Lower leg skin (tissue), 4 donors: ENCODE measurements at regions not wholly inside any gene's neighbourhood (a gene's known extent, or its start where the extent isn't known, plus 50 kb on each side); places are given as distances from the start of the nearest gene placed in this dataset.

ENCODE experiments used
- DNase-seq, 2 donors: peaks; one replicate each; pipeline ENCODE4 v3.0.0-alpha.2; 2019; ENCODE audit warnings: low spot score in 2 of 2
- H3K4me3 ChIP-seq: fragments of 200-600 bp; sonication (generic); 2 replicates; pipeline ENCODE4 v1.5.1; 2017; ENCODE audit warnings: mild to moderate bottlenecking, low read depth; ENCODE audit not compliant: poor library complexity, severe bottlenecking
- POLR2A ChIP-seq, 2 donors: fragments of 450-650 bp; IDR thresholded peaks; one replicate each; pipeline ENCODE4 v1.6.1; 2016 to 2017; ENCODE audit warnings: antibody characterized with exemption in 2 of 2, mild to moderate bottlenecking in 1 of 2, moderate library complexity in 1 of 2
- WGBS, 2 donors: methylation state at CpG; one replicate each; pipeline ENCODE4 v1.1.5; 2018; 5-methylcytosine and 5-hydroxymethylcytosine counted together
- intact Hi-C: fragments of 100-400 bp; cut with DNase I; formaldehyde crosslinking; loops from one replicate; pipeline ENCODE4 v1.15.0; 2023; ENCODE audit warnings: low total_unique reads
- TF ChIP-seq, protein P1 (sequence below), 3 donors: fragments of 450-650 bp; IDR thresholded peaks; one replicate each; pipeline ENCODE4 v1.5.1; 2016; ENCODE audit warnings: antibody characterized with exemption in 3 of 3, mild to moderate bottlenecking in 3 of 3, moderate library complexity in 2 of 3

DNA sequence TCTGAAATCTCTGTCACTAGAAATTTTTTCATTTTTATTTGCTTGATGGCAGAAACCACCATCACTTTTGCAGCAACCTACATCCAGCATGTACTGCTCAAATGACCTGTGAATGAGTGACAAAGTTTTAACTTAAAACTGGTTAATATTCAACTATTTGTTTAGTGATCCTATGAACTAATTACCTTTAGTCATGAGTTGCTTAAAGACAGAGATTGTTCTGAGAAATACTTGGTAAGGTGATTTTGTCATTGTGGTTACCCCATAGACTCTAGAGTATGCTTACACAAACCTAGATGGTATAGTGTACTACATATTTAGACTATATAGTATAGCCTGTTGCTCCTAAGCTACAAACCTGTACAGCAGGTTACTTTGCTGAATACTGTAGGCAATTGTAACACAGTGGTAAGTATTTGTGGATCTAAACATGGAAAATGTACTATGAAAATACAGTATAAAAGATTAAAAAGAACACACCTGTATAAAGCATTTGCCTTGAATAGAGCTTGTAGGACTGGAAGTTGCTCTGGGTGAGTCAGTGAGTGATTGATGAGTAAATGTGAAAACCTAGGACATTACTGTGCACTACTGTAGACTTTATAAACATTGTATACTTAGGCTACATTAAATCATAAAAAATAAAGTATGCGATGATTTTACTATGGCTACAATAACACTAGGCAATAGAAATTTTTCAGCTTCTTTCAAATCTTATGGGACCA is 256.6 kb upstream of the PPFIA2 start:
- no peak overlapping the region for H3K4me3 ChIP-seq
- no peak for TF ChIP-seq POLR2A (IDR thresholded peaks at IDR 0.05)
- TF ChIP-seq, protein P1, sequence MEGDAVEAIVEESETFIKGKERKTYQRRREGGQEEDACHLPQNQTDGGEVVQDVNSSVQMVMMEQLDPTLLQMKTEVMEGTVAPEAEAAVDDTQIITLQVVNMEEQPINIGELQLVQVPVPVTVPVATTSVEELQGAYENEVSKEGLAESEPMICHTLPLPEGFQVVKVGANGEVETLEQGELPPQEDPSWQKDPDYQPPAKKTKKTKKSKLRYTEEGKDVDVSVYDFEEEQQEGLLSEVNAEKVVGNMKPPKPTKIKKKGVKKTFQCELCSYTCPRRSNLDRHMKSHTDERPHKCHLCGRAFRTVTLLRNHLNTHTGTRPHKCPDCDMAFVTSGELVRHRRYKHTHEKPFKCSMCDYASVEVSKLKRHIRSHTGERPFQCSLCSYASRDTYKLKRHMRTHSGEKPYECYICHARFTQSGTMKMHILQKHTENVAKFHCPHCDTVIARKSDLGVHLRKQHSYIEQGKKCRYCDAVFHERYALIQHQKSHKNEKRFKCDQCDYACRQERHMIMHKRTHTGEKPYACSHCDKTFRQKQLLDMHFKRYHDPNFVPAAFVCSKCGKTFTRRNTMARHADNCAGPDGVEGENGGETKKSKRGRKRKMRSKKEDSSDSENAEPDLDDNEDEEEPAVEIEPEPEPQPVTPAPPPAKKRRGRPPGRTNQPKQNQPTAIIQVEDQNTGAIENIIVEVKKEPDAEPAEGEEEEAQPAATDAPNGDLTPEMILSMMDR (IDR thresholded peaks at IDR 0.05) = no peak
- intact Hi-C loops = no loop called here
- DNase-seq = no peak
- 95 to 97% methylated on average over 1 of the region's 1 CpG for WGBS, 2 donors

DNA sequence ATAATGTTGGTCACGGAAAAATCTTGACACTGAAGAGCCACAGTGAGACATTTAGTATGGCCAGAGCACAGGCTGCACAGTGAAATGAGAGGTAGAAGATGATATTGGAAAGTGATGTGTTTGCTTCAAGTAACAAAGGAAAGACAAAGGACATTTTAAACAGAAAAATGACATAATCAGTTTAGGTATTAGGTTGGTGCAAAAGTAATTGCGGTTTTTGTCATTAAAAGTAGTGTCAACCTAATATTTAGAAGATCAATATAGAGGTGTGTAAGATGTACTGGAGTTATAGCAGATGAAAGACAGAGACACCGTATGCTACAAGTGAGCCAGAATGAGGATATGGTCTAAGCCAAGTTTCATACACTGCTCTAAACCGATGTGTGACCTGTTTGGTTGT is 253.0 kb upstream of the PPFIA2 start:
- no peak for DNase-seq
- 85 to 88% methylated on average over 4 of the region's 4 CpGs for WGBS, 2 donors
- H3K4me3 ChIP-seq = no peak overlapping the region
- TF ChIP-seq, protein P1 (IDR thresholded peaks at IDR 0.05) = no peak
- no peak for TF ChIP-seq POLR2A (IDR thresholded peaks at IDR 0.05)
- intact Hi-C loops = no loop called here

DNA sequence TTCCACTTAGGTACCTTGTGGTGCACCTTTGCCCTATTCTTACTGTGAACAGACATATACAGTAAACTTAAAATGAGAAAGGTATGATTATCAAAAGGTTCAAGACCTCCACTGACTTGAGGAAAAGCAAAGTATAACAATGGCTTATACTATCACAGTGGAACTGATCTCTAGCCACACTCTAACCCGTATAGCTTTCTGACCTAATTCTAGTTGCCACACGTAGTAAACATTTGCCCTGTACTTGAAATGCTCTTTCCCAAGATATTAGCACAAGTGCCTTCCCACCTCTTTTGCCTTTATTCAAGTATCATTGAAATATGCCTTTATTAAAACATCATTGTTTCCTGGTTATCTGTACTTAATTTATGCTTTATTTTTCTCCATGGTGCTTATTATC is 250.4 kb upstream of the PPFIA2 start:
- intact Hi-C loops = no loop called here
- no peak overlapping the region for H3K4me3 ChIP-seq
- no peak for TF ChIP-seq POLR2A (IDR thresholded peaks at IDR 0.05)
- TF ChIP-seq, protein P1 (IDR thresholded peaks at IDR 0.05) = no peak
- WGBS, 2 donors = 81 to 82% methylated on average over 2 of the region's 2 CpGs
- DNase-seq = no peak

DNA sequence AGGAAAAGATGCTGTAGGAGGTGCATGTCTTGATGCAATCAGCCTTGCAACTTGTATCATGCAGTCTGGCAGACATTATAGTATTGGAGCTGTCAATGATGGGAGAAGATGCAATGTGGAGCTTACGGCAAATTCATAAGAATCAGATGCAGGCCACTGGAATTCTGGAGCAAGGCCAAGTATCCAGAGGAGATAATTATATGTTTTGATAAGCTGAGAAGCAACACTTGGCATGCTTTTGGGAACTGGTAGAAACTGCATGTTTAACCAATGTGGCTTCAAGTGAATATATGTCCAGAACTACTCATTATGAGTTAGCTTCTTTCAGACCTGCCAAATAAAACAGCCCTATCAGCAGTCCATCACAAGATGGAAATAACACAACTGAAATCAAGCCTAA is 249.1 kb upstream of the PPFIA2 start:
- WGBS, 2 donors = 42 to 73% methylated on average over 1 of the region's 1 CpG
- intact Hi-C loops = no loop called here
- no peak for DNase-seq
- TF ChIP-seq, protein P1 (IDR thresholded peaks at IDR 0.05) = no peak
- no peak for TF ChIP-seq POLR2A (IDR thresholded peaks at IDR 0.05)
- no peak overlapping the region for H3K4me3 ChIP-seq

DNA sequence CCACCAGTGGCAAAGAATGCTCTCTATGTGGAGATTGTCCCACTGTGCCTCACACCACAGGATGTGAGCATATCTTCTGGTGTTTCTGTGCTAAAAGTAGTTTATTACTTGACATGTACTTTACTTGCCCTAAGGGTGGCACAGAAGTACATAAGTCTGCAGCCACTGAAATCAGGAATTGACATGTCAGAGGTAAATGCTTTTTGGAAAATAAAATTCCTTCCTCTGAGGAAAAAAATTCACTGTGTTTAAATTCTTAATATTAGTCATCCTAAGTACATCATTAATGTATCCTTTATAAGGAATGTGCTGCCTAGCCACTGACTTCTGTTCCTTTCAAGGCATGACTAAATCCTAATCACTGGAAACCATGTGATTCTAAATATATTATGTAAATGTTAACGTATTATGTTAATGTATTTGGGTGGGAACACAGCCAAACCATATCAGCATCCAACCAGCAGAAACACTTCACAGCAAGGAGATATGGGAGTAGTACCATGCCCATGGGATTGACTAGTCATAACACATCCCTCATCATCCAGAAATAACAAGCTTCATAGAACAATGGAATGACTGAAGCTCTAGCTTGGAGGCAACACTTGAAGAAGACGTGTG is 239.7 kb upstream of the PPFIA2 start:
- intact Hi-C loops = no loop called here
- TF ChIP-seq, protein P1 (IDR thresholded peaks at IDR 0.05) = no peak
- no peak for TF ChIP-seq POLR2A (IDR thresholded peaks at IDR 0.05)
- no peak overlapping the region for H3K4me3 ChIP-seq
- DNase-seq = no peak
- WGBS, 2 donors = 37 to 44% methylated on average over 2 of the region's 2 CpGs
